B cell (primary cell): ENCODE measurements at regions not wholly inside any gene's neighbourhood (a gene's known extent, or its start where the extent isn't known, plus 50 kb on each side); places are given as distances from the start of the nearest gene placed in this dataset.

Experiments
- ATAC-seq: fragments of 200-7000 bp; cut with Tn5 transposase; one replicate; pipeline ENCODE4 v1.10.0; 2021; ENCODE audit warnings: low read depth, mild to moderate bottlenecking, moderate number of reproducible peaks, moderate library complexity
- CTCF ChIA-PET: fragments of 350-600 bp; sonication (Branson Sonifier 250); formaldehyde crosslinking; loops from one replicate; lab custom pipeline; 2021; ENCODE audit warnings: antibody characterized with exemption, inconsistent platforms; lab: Charles Lee
- POLR2A ChIA-PET: fragments of 350-600 bp; sonication (Branson Sonifier 250); formaldehyde crosslinking; loops from one replicate; lab custom pipeline; 2021; ENCODE audit warnings: antibody characterized with exemption; lab: Charles Lee
- DNase-seq: peaks from one replicate; pipeline ENCODE4 v3.0.0; 2013
- H2AFZ ChIP-seq: 2 replicates; pipeline ENCODE4 v1.6.1; 2012; ENCODE audit warnings: mild to moderate bottlenecking, low read depth, low read length; ENCODE audit not compliant: insufficient read depth, poor library complexity, severe bottlenecking
- H3K27ac ChIP-seq, 2 donors: 1 replicate in 1 of 2; 2 replicates in 1 of 2; pipeline ENCODE4 v1.5.1; 2012 to 2013; ENCODE audit warnings: low read length in 2 of 2, mild to moderate bottlenecking in 2 of 2, moderate library complexity in 1 of 2
- H3K27me3 ChIP-seq, 4 experiments: fragments of 200-600 bp in 1 of 4; sonication (generic) in 1 of 4; replicated peaks in 1 of 4; 1 replicate in 2 of 4; 2 replicates in 2 of 4; pipeline versions ENCODE4 v1.6.1 to v1.7.0; 2013 to 2016; ENCODE audit warnings: low read length in 3 of 4, mild to moderate bottlenecking in 2 of 4, mixed read lengths in 1 of 4, moderate library complexity in 1 of 4; ENCODE audit not compliant: insufficient read depth in 4 of 4, control insufficient read depth in 3 of 4; ENCODE audit errors: control extremely low read depth in 1 of 4
- H3K36me3 ChIP-seq, 2 experiments: replicated peaks in 1 of 2; 1 replicate in 1 of 2; 2 replicates in 1 of 2; pipeline versions ENCODE4 v1.6.1 to v1.7.1; 2013; ENCODE audit warnings: low read length in 1 of 2; ENCODE audit not compliant: insufficient read depth in 2 of 2, control insufficient read depth in 1 of 2; ENCODE audit errors: control extremely low read depth in 1 of 2, extremely low read depth in 1 of 2
- H3K4me1 ChIP-seq, 2 donors: fragments of 200-600 bp in 1 of 2; sonication (generic) in 1 of 2; 1 replicate in 1 of 2; 2 replicates in 1 of 2; pipeline versions ENCODE4 v1.5.1 to v1.6.1; 2013 to 2017; ENCODE audit warnings: low read length in 2 of 2; ENCODE audit not compliant: control insufficient read depth in 2 of 2, insufficient read depth in 2 of 2
- H3K4me2 ChIP-seq: replicated peaks from 2 replicates; pipeline ENCODE3; 2012; ENCODE audit warnings: mild to moderate bottlenecking, low read depth, low read length; ENCODE audit not compliant: poor library complexity, severe bottlenecking
- H3K4me3 ChIP-seq, 5 experiments: fragments of 200-600 bp in 1 of 5; sonication (generic) in 1 of 5; 1 replicate in 3 of 5; 2 replicates in 2 of 5; pipeline versions ENCODE4 v1.5.1 to v1.7.0; 2011 to 2016; ENCODE audit warnings: low read length in 4 of 5, mild to moderate bottlenecking in 4 of 5, low read depth in 2 of 5, control low read depth in 1 of 5, moderate library complexity in 1 of 5; ENCODE audit not compliant: insufficient read depth in 1 of 5; ENCODE audit errors: control extremely low read depth in 1 of 5, extremely low read depth in 1 of 5
- H3K79me2 ChIP-seq: fragments of 200-600 bp; sonication (generic); one replicate; pipeline ENCODE4 v1.6.0; 2016; ENCODE audit warnings: low read length; ENCODE audit not compliant: control insufficient read depth, insufficient read depth
- H3K9ac ChIP-seq: fragments of 200-600 bp; sonication (generic); 2 replicates; pipeline ENCODE4 v1.6.1; 2017; ENCODE audit warnings: mild to moderate bottlenecking, low read length, moderate library complexity
- H3K9me3 ChIP-seq, 3 donors: one replicate each; pipeline versions ENCODE4 v1.6.1 to v1.7.1; 2013; ENCODE audit warnings: low read length in 2 of 3; ENCODE audit not compliant: control insufficient read depth in 2 of 3, insufficient read depth in 1 of 3; ENCODE audit errors: control extremely low read depth in 1 of 3
- H4K20me1 ChIP-seq: 2 replicates; pipeline ENCODE4 v1.6.0; 2012; ENCODE audit warnings: mild to moderate bottlenecking, low read length; ENCODE audit not compliant: insufficient read depth, control insufficient read depth, poor library complexity, severe bottlenecking
- H3K27ac Mint-ChIP-seq: one replicate; pipeline ENCODE4 v1.8.0; 2021; ENCODE audit warnings: mixed read lengths
- H3K27me3 Mint-ChIP-seq: one replicate; pipeline ENCODE4 v1.8.0; 2021; ENCODE audit warnings: mixed read lengths
- H3K4me1 Mint-ChIP-seq: one replicate; pipeline ENCODE4 v1.8.0; 2021; ENCODE audit warnings: mixed read lengths
- H3K4me3 Mint-ChIP-seq: one replicate; pipeline ENCODE4 v1.8.0; 2021; ENCODE audit warnings: mixed read lengths
- H3K9me3 Mint-ChIP-seq: one replicate; pipeline ENCODE4 v1.8.0; 2022; ENCODE audit warnings: mixed read lengths; ENCODE audit not compliant: insufficient read depth
- CTCF ChIP-seq: fragments of 200-600 bp; IDR thresholded peaks from one replicate; pipeline ENCODE4 v1.8.0; 2022; ENCODE audit warnings: antibody characterized with exemption, mild to moderate bottlenecking
- EZH2 ChIP-seq: IDR thresholded peaks from 2 replicates; pipeline ENCODE4 v1.6.1; 2012; ENCODE audit warnings: borderline replicate concordance, low read depth, mild to moderate bottlenecking, moderate library complexity, low read length; ENCODE audit not compliant: insufficient read depth, poor library complexity, severe bottlenecking
- WGBS: methylation state at CpG from one replicate; pipeline ENCODE4 v1.1.5; 2013; ENCODE audit warnings: missing lambda C conversion rate; ENCODE audit not compliant: insufficient coverage; 5-methylcytosine and 5-hydroxymethylcytosine counted together
- intact Hi-C: fragments of 100-400 bp; cut with micrococcal nuclease; formaldehyde crosslinking; loops from one replicate; pipeline ENCODE4 v1.10.0; 2022

GRCh38 chr11:112610996-112611750 is 350.0 kb upstream of the NCAM1 start:
- Histone ChIP-seq H4K20me1 (no peaks in the 10 kb centered on the region), H3K36me3 (no peaks in the 10 kb centered on the region), H3K4me2 (no peak overlapping the region), H3K4me1 (no peaks in the 10 kb centered on the region), H3K27ac (no peak overlapping the region), H3K9me3 (no peaks in the 10 kb centered on the region), H3K4me3 (no peak overlapping the region), H3K9ac (no peak overlapping the region), H3K27me3 (peaks cover 0 to 6% (median 0%) of the 10 kb centered on the region in 4 experiments), H3K79me2 (no peaks in the 10 kb centered on the region), H2AFZ (no peak overlapping the region)
- DNase-seq (no peak), ATAC-seq (no peak)
- intact Hi-C loops: no loop called here
- CTCF ChIA-PET: no interaction called here
- H3K27ac Mint-ChIP-seq: no peak overlapping the region
- H3K4me1 Mint-ChIP-seq: no peaks in the 10 kb centered on the region
- H3K4me3 Mint-ChIP-seq: no peak overlapping the region
- POLR2A ChIA-PET: no interaction called here
- H3K9me3 Mint-ChIP-seq: no peaks in the 10 kb centered on the region
- TF ChIP-seq CTCF (no peak), EZH2 (no peak)
- peaks cover 17% of the 10 kb centered on the region for H3K27me3 Mint-ChIP-seq
- 90% methylated on average over 4 of the region's 6 CpGs for WGBS

GRCh38 chr11:112611771-112612170 is 349.4 kb upstream of the NCAM1 start:
- Histone ChIP-seq H4K20me1 (no peaks in the 10 kb centered on the region), H3K79me2 (no peaks in the 10 kb centered on the region), H3K4me2 (no peak overlapping the region), H3K4me3 (no peak overlapping the region), H3K4me1 (no peaks in the 10 kb centered on the region), H2AFZ (no peak overlapping the region), H3K9ac (no peak overlapping the region), H3K36me3 (no peaks in the 10 kb centered on the region), H3K27ac (no peak overlapping the region), H3K27me3 (peaks cover 0 to 6% (median 0%) of the 10 kb centered on the region in 4 experiments), H3K9me3 (no peaks in the 10 kb centered on the region)
- ChIA-PET CTCF (no interaction called here), POLR2A (no interaction called here)
- Mint-ChIP-seq H3K27ac (no peak overlapping the region), H3K27me3 (peaks cover 11% of the 10 kb centered on the region), H3K4me3 (no peak overlapping the region), H3K4me1 (no peaks in the 10 kb centered on the region), H3K9me3 (no peaks in the 10 kb centered on the region)
- no peak for TF ChIP-seq EZH2
- TF ChIP-seq CTCF: no peak
- intact Hi-C loops: no loop called here
- DNase-seq: no peak
- WGBS: 85% methylated on average over 4 of the region's 7 CpGs
- no peak for ATAC-seq
